Pancreas (tissue), 10 donors: ENCODE measurements at regions not wholly inside any gene's neighbourhood (a gene's known extent, or its start where the extent isn't known, plus 50 kb on each side); places are given as distances from the start of the nearest gene placed in this dataset.

ENCODE experiments used
- ATAC-seq, 4 donors: fragments of 200-7000 bp; cut with Tn5 transposase; one replicate each; pipeline versions ENCODE4 v1.8.0 to v1.9.1; 2020; ENCODE audit warnings: mild to moderate bottlenecking in 4 of 4, moderate library complexity in 4 of 4
- DNase-seq, 6 donors: peaks; one replicate each; pipeline ENCODE4 v3.0.0-alpha.2; 2020
- FAIRE-seq: peaks from 2 replicates; lab custom pipeline; 2012; peaks lifted over from hg19 to GRCh38; lab: Jason Lieb, UNC
- H3K27ac ChIP-seq, 4 donors: fragments of 200-600 bp; sonication (generic); 1 replicate in 3 of 4; 2 replicates in 1 of 4; pipeline versions ENCODE4 v1.5.0 to v1.8.0; 2020
- H3K27me3 ChIP-seq, 4 donors: fragments of 200-600 bp; one replicate each; pipeline ENCODE4 v1.8.0; 2021
- H3K36me3 ChIP-seq, 3 donors: fragments of 200-600 bp; sonication (generic) in 1 of 3; one replicate each; pipeline versions ENCODE4 v1.5.0 to v1.8.0; 2020 to 2021
- H3K4me1 ChIP-seq, 3 donors: fragments of 200-600 bp; one replicate each; pipeline ENCODE4 v1.8.0; 2021
- H3K4me3 ChIP-seq, 4 donors: fragments of 200-600 bp; sonication (generic) in 2 of 4; one replicate each; pipeline versions ENCODE4 v1.5.0 to v1.8.0; 2020 to 2021
- H3K9me3 ChIP-seq, 4 donors: fragments of 200-600 bp; one replicate each; pipeline ENCODE4 v1.8.0; 2021
- WGBS, 2 donors: extraction: QIAGEN DNeasy Blood & Tissue Kit; methylation state at CpG; one replicate each; pipeline ENCODE4 v1.1.7; 2013; 5-methylcytosine and 5-hydroxymethylcytosine counted together
- intact Hi-C, 3 donors: fragments of 100-400 bp; cut with DNase I; formaldehyde crosslinking; loops; one replicate each; pipeline versions ENCODE4 v1.11.1 to v1.14.2; 2022
- TF ChIP-seq, protein P1 (sequence below), 4 donors: fragments of 200-600 bp; sonication (generic) in 3 of 4; IDR thresholded peaks; one replicate each; pipeline versions ENCODE4 v1.5.0 to v1.8.0; 2021; ENCODE audit warnings: antibody characterized with exemption in 4 of 4
- donor health status: healthy with polysubstance abuse.
- donor health status: DM: no; HTN: no; CAD: no; lungs with moderate emphysema.
- donor health status: DM: no; HTN: no; CAD: no.
- donor health status: control.
- donor health status: control.
- donor health status: Bipolar disorder and iron deficiency.
- donor health status: DM: yes; HTN: yes; CAD: no.
- donor health status: DM: no; HTN: no; CAD: no.
- donor health status: DM: no; HTN: no; CAD: no.
- donor health status: DM: yes; HTN: yes; CAD: no.

DNA sequence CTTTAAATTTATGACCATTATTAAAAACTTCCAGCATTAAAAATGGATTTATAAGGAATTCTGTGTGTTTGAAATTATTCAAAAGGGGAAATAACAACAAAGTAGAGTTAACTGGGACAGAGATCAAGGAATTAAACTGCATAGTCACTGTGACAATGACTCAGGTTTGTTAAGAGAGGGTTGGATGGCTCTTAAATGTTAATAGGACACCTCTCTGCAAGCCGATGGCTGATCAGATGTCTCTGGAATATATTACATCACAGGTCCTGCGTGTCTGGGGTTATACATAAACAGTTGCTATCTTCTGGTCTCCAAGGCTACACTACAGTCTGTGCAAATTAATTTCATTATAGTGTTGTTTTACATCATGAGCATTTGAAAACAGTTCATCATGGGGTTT is 574.3 kb downstream of the COL12A1 start:
- FAIRE-seq = no peak
- DNase-seq = no peak
- WGBS, 2 donors = 69 to 79% methylated on average over 2 of the region's 2 CpGs
- H3K4me1 ChIP-seq = no peaks in the 10 kb centered on the region
- H3K36me3 ChIP-seq = no peaks in the 10 kb centered on the region
- TF ChIP-seq, protein P1, sequence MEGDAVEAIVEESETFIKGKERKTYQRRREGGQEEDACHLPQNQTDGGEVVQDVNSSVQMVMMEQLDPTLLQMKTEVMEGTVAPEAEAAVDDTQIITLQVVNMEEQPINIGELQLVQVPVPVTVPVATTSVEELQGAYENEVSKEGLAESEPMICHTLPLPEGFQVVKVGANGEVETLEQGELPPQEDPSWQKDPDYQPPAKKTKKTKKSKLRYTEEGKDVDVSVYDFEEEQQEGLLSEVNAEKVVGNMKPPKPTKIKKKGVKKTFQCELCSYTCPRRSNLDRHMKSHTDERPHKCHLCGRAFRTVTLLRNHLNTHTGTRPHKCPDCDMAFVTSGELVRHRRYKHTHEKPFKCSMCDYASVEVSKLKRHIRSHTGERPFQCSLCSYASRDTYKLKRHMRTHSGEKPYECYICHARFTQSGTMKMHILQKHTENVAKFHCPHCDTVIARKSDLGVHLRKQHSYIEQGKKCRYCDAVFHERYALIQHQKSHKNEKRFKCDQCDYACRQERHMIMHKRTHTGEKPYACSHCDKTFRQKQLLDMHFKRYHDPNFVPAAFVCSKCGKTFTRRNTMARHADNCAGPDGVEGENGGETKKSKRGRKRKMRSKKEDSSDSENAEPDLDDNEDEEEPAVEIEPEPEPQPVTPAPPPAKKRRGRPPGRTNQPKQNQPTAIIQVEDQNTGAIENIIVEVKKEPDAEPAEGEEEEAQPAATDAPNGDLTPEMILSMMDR (IDR thresholded peaks at IDR 0.05) = no peak
- intact Hi-C loops = no loop called here
- H3K4me3 ChIP-seq = no peak overlapping the region
- H3K27ac ChIP-seq = no peak overlapping the region
- ATAC-seq = no peak
- H3K9me3 ChIP-seq = no peaks in the 10 kb centered on the region
- H3K27me3 ChIP-seq = no peaks in the 10 kb centered on the region

DNA sequence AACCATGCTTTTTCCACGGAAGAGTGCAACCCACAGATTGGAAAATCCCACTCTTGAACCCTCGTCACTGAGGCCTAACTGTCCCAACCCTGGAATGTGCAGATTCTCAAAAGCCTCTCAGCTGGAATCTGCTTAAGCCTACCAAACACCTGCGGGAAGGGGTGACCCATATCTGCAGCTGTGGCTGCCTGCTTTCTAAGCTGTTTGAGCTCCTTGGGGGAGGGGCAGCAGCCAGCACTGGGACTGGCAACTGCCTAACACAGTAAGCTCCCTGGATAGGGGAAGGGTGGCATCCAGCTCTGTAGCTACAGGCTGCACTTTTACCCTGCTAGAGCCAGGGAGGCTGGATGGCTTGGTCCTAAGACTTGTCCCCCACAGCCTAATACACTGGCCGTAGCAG is 579.6 kb downstream of the COL12A1 start:
- H3K9me3 ChIP-seq = no peaks in the 10 kb centered on the region
- no peaks in the 10 kb centered on the region for H3K36me3 ChIP-seq
- 65 to 69% methylated on average over 4 of the region's 4 CpGs for WGBS, 2 donors
- no peak for ATAC-seq
- no peak for FAIRE-seq
- intact Hi-C loops = no loop called here
- TF ChIP-seq, protein P1 (IDR thresholded peaks at IDR 0.05) = no peak
- H3K4me1 ChIP-seq = no peaks in the 10 kb centered on the region
- H3K27me3 ChIP-seq = no peaks in the 10 kb centered on the region
- no peak overlapping the region for H3K27ac ChIP-seq
- no peak overlapping the region for H3K4me3 ChIP-seq
- DNase-seq = no peak

GRCh38 chr6:74623027-74623426 is 582.8 kb downstream of the COL12A1 start:
- H3K27me3 ChIP-seq = no peaks in the 10 kb centered on the region
- ATAC-seq = no peak
- H3K4me1 ChIP-seq = no peaks in the 10 kb centered on the region
- DNase-seq = no peak
- intact Hi-C loops = no loop called here
- TF ChIP-seq, protein P1 (IDR thresholded peaks at IDR 0.05) = no peak
- no peaks in the 10 kb centered on the region for H3K9me3 ChIP-seq
- H3K36me3 ChIP-seq = no peaks in the 10 kb centered on the region
- no peak for FAIRE-seq
- WGBS, 2 donors = 45 to 89% methylated on average over 2 of the region's 2 CpGs
- H3K4me3 ChIP-seq = no peak overlapping the region
- no peak overlapping the region for H3K27ac ChIP-seq

DNA sequence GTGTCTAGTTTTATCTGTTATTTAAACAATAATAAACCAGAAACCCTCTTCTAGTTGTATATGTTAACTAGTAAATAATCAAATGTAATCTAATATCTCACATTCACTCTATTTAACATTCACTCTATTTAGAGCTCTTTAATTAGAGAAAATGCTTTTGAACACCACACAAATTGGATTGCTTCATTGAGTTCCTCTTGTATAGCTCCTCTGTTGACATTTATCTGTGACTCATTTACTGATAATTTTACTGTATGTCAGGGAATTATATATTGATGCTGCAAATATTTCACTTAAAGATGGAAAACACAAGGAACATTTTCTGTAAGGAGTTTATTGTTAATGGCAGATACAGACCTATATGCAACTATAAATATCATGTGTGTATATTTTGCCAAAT is 594.6 kb downstream of the COL12A1 start:
- intact Hi-C loops = no loop called here

GRCh38 chr6:74610352-74610751 is 595.5 kb downstream of the COL12A1 start:
- intact Hi-C loops = no loop called here

More for the DNA sequence above, 594.6 kb downstream of the COL12A1 start:
- no peak overlapping the region for H3K4me3 ChIP-seq
- TF ChIP-seq, protein P1 (IDR thresholded peaks at IDR 0.05) = no peak
- no peaks in the 10 kb centered on the region for H3K9me3 ChIP-seq
- H3K27ac ChIP-seq = no peak overlapping the region
- FAIRE-seq = no peak
- no peak for DNase-seq
- no peaks in the 10 kb centered on the region for H3K27me3 ChIP-seq
- H3K4me1 ChIP-seq = no peaks in the 10 kb centered on the region
- no peaks in the 10 kb centered on the region for H3K36me3 ChIP-seq
- no peak for ATAC-seq

More at GRCh38 chr6:74610352-74610751, 595.5 kb downstream of the COL12A1 start:
- Histone ChIP-seq H3K36me3 (no peaks in the 10 kb centered on the region), H3K27ac (no peak overlapping the region), H3K9me3 (no peaks in the 10 kb centered on the region), H3K4me1 (no peaks in the 10 kb centered on the region), H3K4me3 (no peak overlapping the region), H3K27me3 (no peaks in the 10 kb centered on the region)
- 95 to 100% methylated on average over 1 of the region's 1 CpG for WGBS, 2 donors
- no peak for DNase-seq
- TF ChIP-seq, protein P1 (IDR thresholded peaks at IDR 0.05) = no peak
- ATAC-seq = no peak
- FAIRE-seq = no peak
